ENCODE measurements at regions not wholly inside any gene's neighbourhood (a gene's known extent, or its start where the extent isn't known, plus 50 kb on each side); places are given as distances from the start of the nearest gene placed in this dataset.
"Not testable (repeated sequence)": the region's sequence is repeated elsewhere in the genome, so short reads cannot be mapped to it uniquely, and the experiment has no call there.

- H3K27ac Mint-ChIP-seq; H3K27me3 Mint-ChIP-seq; H3K4me3 Mint-ChIP-seq; DNase-seq; H3K9me3 Mint-ChIP-seq (ENCODE audit: low read depth); CTCF ChIA-PET; H3K4me1 Mint-ChIP-seq; ATAC-seq: not testable (repeated sequence)
- H3K36me3 Mint-ChIP-seq, result peaks cover 15% of the 10 kb centered on the region
Observed at GRCh38 chr2:54025463-54026075, 54.8 kb upstream of the PSME4 start.

- CTCF ChIA-PET, result no interaction called here
- ATAC-seq (no peak), DNase-seq (no peak)
- H3K36me3 Mint-ChIP-seq, result peaks cover 15% of the 10 kb centered on the region
- H3K9me3 Mint-ChIP-seq (ENCODE audit: low read depth), result peaks cover 10% of the 10 kb centered on the region
- H3K4me1 Mint-ChIP-seq, result no peaks in the 10 kb centered on the region
- H3K27ac Mint-ChIP-seq, result no peak overlapping the region
- H3K4me3 Mint-ChIP-seq, result no peak overlapping the region
- no peaks in the 10 kb centered on the region for H3K27me3 Mint-ChIP-seq
Observed at GRCh38 chr2:54024576-54024975, 53.8 kb upstream of the PSME4 start.

- DNase-seq (no peak), ATAC-seq (no peak)
- Mint-ChIP-seq H3K4me1 (no peaks in the 10 kb centered on the region), H3K27me3 (no peaks in the 10 kb centered on the region), H3K36me3 (peaks cover 17% of the 10 kb centered on the region), H3K27ac (no peak overlapping the region), H3K9me3 (ENCODE audit: low read depth) (peaks cover 10% of the 10 kb centered on the region), H3K4me3 (no peak overlapping the region)
- CTCF ChIA-PET, result no interaction called here
Observed at GRCh38 chr2:54021702-54022101, 50.9 kb upstream of the PSME4 start.

GRCh38 chr2:54020793-54021414, 50.1 kb upstream of the PSME4 start:
- H3K9me3 Mint-ChIP-seq (ENCODE audit: low read depth), result peaks cover 10% of the 10 kb centered on the region
- no peak overlapping the region for H3K4me3 Mint-ChIP-seq
- DNase-seq, result no peak
- peaks cover 17% of the 10 kb centered on the region for H3K36me3 Mint-ChIP-seq
- ATAC-seq, result no peak
- no peak overlapping the region for H3K27ac Mint-ChIP-seq
- CTCF ChIA-PET, result no interaction called here
- peaks cover 1% of the 10 kb centered on the region for H3K4me1 Mint-ChIP-seq
- no peaks in the 10 kb centered on the region for H3K27me3 Mint-ChIP-seq
